ENCODE measurements at regions not wholly inside any gene's neighbourhood (a gene's known extent, or its start where the extent isn't known, plus 50 kb on each side); places are given as distances from the start of the nearest gene placed in this dataset.

- H2AFZ ChIP-seq (ENCODE audit: low read depth, low read length), result no peak overlapping the region
- H3K4me2 ChIP-seq (ENCODE audit: insufficient read depth, low read length), result no peak overlapping the region
- no peak for FAIRE-seq
- no peak overlapping the region for H3K4me3 ChIP-seq (replicated peaks in 1 of 3; ENCODE audit: insufficient read depth in 1 of 3, low read depth in 1 of 3, low read length in 3 of 3)
- no TSS peak for BruUV-seq (replicated peaks)
- ChIA-PET CTCF (no interaction called here), POLR2A (no interaction called here)
- H3K9ac ChIP-seq (replicated peaks; ENCODE audit: extremely low read depth, insufficient read depth, low read length), result no peak overlapping the region
- H3K27me3 ChIP-seq (ENCODE audit: control insufficient read depth in 2 of 2, insufficient read depth in 2 of 2, low read length in 2 of 2), result no peaks in the 10 kb centered on the region
- H3K27ac ChIP-seq (ENCODE audit: insufficient read depth, low read depth, low read length), result no peak overlapping the region
- dilution Hi-C loops (cut with MboI; ENCODE audit: extremely low pct_ligation_motif_present, low sequenced_read_pairs), result no loop called here
- no peaks in the 10 kb centered on the region for H4K20me1 ChIP-seq (replicated peaks; ENCODE audit: control insufficient read depth, extremely low read depth, insufficient read depth, low read length)
- no peak for DNase-seq (ENCODE audit: low read depth, low spot score)
- H3K4me1 ChIP-seq (ENCODE audit: control insufficient read depth, extremely low read depth, insufficient read depth, low read length), result no peaks in the 10 kb centered on the region
- H3K79me2 ChIP-seq (ENCODE audit: control insufficient read depth, insufficient read depth, low read length), result no peaks in the 10 kb centered on the region
- intact Hi-C loops (cut with micrococcal nuclease), result no loop called here
- H3K9me3 ChIP-seq (replicated peaks; ENCODE audit: control insufficient read depth, insufficient read depth, low read length), result no peaks in the 10 kb centered on the region
- TF ChIP-seq EZH2 (IDR thresholded peaks at IDR 0.05; ENCODE audit: borderline replicate concordance, low read depth, low read length, severe bottlenecking), result no peak
- no peak for TF ChIP-seq CTCF (IDR thresholded peaks at IDR 0.05; ENCODE audit: extremely low read depth in 1 of 2, insufficient read depth in 1 of 2, low read depth in 1 of 2, low read length in 2 of 2)
- TF ChIP-seq JUN (IDR thresholded peaks at IDR 0.05; ENCODE audit: borderline replicate concordance, insufficient read depth, insufficient read length, low read depth), result no peak
- no peak for TF ChIP-seq FOS (IDR thresholded peaks at IDR 0.05; ENCODE audit: borderline replicate concordance, insufficient read depth, low read length)
- TF ChIP-seq POLR2AphosphoS5 (IDR thresholded peaks at IDR 0.05; ENCODE audit: insufficient read depth, low read depth, low read length), result no peak
- TF ChIP-seq GATA2 (IDR thresholded peaks at IDR 0.05; ENCODE audit: insufficient read depth, insufficient read length, low read depth, low read length), result no peak
- no peak for TF ChIP-seq MAX (IDR thresholded peaks at IDR 0.05; ENCODE audit: insufficient read depth, insufficient read length)
- no peak for TF ChIP-seq MYC (IDR thresholded peaks at IDR 0.05; ENCODE audit: low read depth, low read length)
- TF ChIP-seq POLR2A (IDR thresholded peaks at IDR 0.05; ENCODE audit: low read depth, low read length), result no peak
- H3K36me3 ChIP-seq (ENCODE audit: control insufficient read depth in 2 of 2, extremely low read depth in 1 of 2, insufficient read depth in 2 of 2, low read length in 2 of 2), result no peaks in the 10 kb centered on the region
- no peaks in the 10 kb centered on the region for H3K9me1 ChIP-seq (replicated peaks; ENCODE audit: control insufficient read depth, extremely low read depth, insufficient read depth, low read length)
These were observed 2466.4 kb upstream of the PCDH20 start for GRCh38 chr13:63882052-63882451.

All from endothelial cell of umbilical vein (primary cell).